Progenitor cell of endocrine pancreas (in vitro differentiated cells): ENCODE measurements at regions not wholly inside any gene's neighbourhood (a gene's known extent, or its start where the extent isn't known, plus 50 kb on each side); places are given as distances from the start of the nearest gene placed in this dataset.

ENCODE experiments used
- DNase-seq: peaks from one replicate; pipeline ENCODE4 v3.0.0; 2021; ENCODE audit warnings: low spot score; ENCODE audit not compliant: unreplicated experiment
- H3K27ac Mint-ChIP-seq: 2 replicates; pipeline ENCODE4 v1.8.0; 2021; ENCODE audit warnings: mild to moderate bottlenecking, moderate library complexity, mixed read lengths
- H3K27me3 Mint-ChIP-seq: 2 replicates; pipeline ENCODE4 v1.8.0; 2021; ENCODE audit warnings: mixed read lengths
- H3K36me3 Mint-ChIP-seq: 2 replicates; pipeline ENCODE4 v1.8.0; 2022; ENCODE audit warnings: mixed read lengths; ENCODE audit not compliant: insufficient read depth
- H3K4me1 Mint-ChIP-seq: 2 replicates; pipeline ENCODE4 v1.8.0; 2021; ENCODE audit warnings: low read depth, mixed read lengths
- H3K4me3 Mint-ChIP-seq: 2 replicates; pipeline ENCODE4 v1.8.0; 2021; ENCODE audit warnings: low read depth, mild to moderate bottlenecking, moderate library complexity, mixed read lengths
- H3K9me3 Mint-ChIP-seq: 2 replicates; pipeline ENCODE4 v1.8.0; 2021; ENCODE audit warnings: low read depth, mixed read lengths
- TF ChIP-seq, protein P1 (sequence below): fragments of 200-600 bp; sonication (generic); IDR thresholded peaks from one replicate; pipeline ENCODE4 v1.5.0; 2021; ENCODE audit warnings: antibody characterized with exemption, mild to moderate bottlenecking; ENCODE audit not compliant: unreplicated experiment

DNA sequence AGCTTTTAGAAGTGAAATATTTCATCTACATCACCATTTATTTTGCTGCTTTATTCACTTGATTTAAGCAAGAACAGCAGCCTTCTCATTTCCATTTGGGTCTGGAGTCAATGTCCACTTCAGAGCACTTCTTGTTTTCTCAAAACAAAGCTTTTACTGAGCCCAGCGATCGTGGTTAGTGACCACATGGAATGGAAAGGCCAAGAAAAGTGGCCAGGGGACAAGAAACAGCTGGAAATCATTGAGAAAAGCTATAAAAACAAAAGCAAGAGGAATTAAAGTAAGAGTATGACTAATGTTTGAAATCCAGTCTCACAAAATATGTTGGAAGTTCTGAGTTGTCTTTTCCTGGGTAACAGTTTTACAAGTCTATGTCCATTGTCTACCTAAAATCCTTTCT, 328.4 kb upstream of the INTU start:
- TF ChIP-seq, protein P1, sequence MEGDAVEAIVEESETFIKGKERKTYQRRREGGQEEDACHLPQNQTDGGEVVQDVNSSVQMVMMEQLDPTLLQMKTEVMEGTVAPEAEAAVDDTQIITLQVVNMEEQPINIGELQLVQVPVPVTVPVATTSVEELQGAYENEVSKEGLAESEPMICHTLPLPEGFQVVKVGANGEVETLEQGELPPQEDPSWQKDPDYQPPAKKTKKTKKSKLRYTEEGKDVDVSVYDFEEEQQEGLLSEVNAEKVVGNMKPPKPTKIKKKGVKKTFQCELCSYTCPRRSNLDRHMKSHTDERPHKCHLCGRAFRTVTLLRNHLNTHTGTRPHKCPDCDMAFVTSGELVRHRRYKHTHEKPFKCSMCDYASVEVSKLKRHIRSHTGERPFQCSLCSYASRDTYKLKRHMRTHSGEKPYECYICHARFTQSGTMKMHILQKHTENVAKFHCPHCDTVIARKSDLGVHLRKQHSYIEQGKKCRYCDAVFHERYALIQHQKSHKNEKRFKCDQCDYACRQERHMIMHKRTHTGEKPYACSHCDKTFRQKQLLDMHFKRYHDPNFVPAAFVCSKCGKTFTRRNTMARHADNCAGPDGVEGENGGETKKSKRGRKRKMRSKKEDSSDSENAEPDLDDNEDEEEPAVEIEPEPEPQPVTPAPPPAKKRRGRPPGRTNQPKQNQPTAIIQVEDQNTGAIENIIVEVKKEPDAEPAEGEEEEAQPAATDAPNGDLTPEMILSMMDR: no peak
- DNase-seq: no peak
- no peak overlapping the region for H3K27ac Mint-ChIP-seq
- no peaks in the 10 kb centered on the region for H3K27me3 Mint-ChIP-seq
- peaks cover 19% of the 10 kb centered on the region for H3K9me3 Mint-ChIP-seq
- no peaks in the 10 kb centered on the region for H3K36me3 Mint-ChIP-seq
- H3K4me1 Mint-ChIP-seq: no peaks in the 10 kb centered on the region
- no peak overlapping the region for H3K4me3 Mint-ChIP-seq

- TF ChIP-seq, protein P1: no peak
- Mint-ChIP-seq H3K4me1 (no peaks in the 10 kb centered on the region), H3K27me3 (no peaks in the 10 kb centered on the region), H3K27ac (no peak overlapping the region), H3K36me3 (no peaks in the 10 kb centered on the region), H3K9me3 (peaks cover 8% of the 10 kb centered on the region), H3K4me3 (no peak overlapping the region)
- no peak for DNase-seq
Observed at GRCh38 chr4:127307996-127308395, 324.8 kb upstream of the INTU start.

- DNase-seq: no peak
- H3K9me3 Mint-ChIP-seq: peaks cover 18% of the 10 kb centered on the region
- TF ChIP-seq, protein P1: no peak
- no peaks in the 10 kb centered on the region for H3K36me3 Mint-ChIP-seq
- H3K4me1 Mint-ChIP-seq: no peaks in the 10 kb centered on the region
- H3K27ac Mint-ChIP-seq: no peak overlapping the region
- H3K27me3 Mint-ChIP-seq: no peaks in the 10 kb centered on the region
- no peak overlapping the region for H3K4me3 Mint-ChIP-seq
Observed at GRCh38 chr4:127309369-127310102, 323.2 kb upstream of the INTU start.

GRCh38 chr4:127311371-127311770, 321.4 kb upstream of the INTU start:
- TF ChIP-seq, protein P1: no peak
- Mint-ChIP-seq H3K4me3 (no peak overlapping the region), H3K27ac (no peak overlapping the region), H3K9me3 (peaks cover 33% of the 10 kb centered on the region), H3K36me3 (no peaks in the 10 kb centered on the region), H3K4me1 (no peaks in the 10 kb centered on the region), H3K27me3 (no peaks in the 10 kb centered on the region)
- no peak for DNase-seq

DNA sequence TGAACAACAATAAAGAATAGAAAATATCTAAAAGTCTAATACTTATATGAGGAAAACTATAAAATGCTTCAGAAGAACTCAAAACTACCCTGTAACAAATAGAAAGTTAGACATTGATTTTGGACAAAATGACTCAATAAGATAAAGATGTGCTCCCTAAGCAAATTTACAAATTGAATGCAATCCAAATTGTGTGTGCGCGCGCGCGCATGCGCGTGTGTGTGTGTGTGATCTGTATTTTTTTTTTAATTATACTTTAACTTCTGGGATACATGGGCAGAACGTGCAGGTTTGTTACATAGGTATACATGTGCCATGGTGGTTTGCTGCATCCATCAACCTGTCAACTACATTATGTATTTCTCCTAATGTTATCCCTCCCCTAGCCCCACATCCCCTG, 320.8 kb upstream of the INTU start:
- TF ChIP-seq, protein P1: no peak
- no peak overlapping the region for H3K27ac Mint-ChIP-seq
- H3K4me3 Mint-ChIP-seq: no peak overlapping the region
- H3K36me3 Mint-ChIP-seq: no peaks in the 10 kb centered on the region
- peaks cover 34% of the 10 kb centered on the region for H3K9me3 Mint-ChIP-seq
- H3K27me3 Mint-ChIP-seq: no peaks in the 10 kb centered on the region
- no peak for DNase-seq
- H3K4me1 Mint-ChIP-seq: no peaks in the 10 kb centered on the region
